ENCODE measurements at regions not wholly inside any gene's neighbourhood (a gene's known extent, or its start where the extent isn't known, plus 50 kb on each side); places are given as distances from the start of the nearest gene placed in this dataset.
"Not testable (repeated sequence)": the region's sequence is repeated elsewhere in the genome, so short reads cannot be mapped to it uniquely, and the experiment has no call there.

GRCh38 chr20:30595698-30596097, 661.8 kb upstream of the DEFB115 start:
- H3K27me3 Mint-ChIP-seq (ENCODE audit: low read depth) = no peaks in the 10 kb centered on the region
- no peaks in the 10 kb centered on the region for H3K4me1 Mint-ChIP-seq (ENCODE audit: low read depth)
- no peak overlapping the region for H3K27ac Mint-ChIP-seq
- no peak overlapping the region for H3K4me3 Mint-ChIP-seq
- H3K36me3 Mint-ChIP-seq (ENCODE audit: low read depth) = no peaks in the 10 kb centered on the region
- peaks cover 20% of the 10 kb centered on the region for H3K9me3 Mint-ChIP-seq

GRCh38 chr20:30597429-30597828, 660.0 kb upstream of the DEFB115 start:
- H3K4me3 Mint-ChIP-seq; H3K36me3 Mint-ChIP-seq (ENCODE audit: low read depth); H3K4me1 Mint-ChIP-seq (ENCODE audit: low read depth); H3K27ac Mint-ChIP-seq; H3K27me3 Mint-ChIP-seq (ENCODE audit: low read depth): not testable (repeated sequence)
- peaks cover 21% of the 10 kb centered on the region for H3K9me3 Mint-ChIP-seq

DNA sequence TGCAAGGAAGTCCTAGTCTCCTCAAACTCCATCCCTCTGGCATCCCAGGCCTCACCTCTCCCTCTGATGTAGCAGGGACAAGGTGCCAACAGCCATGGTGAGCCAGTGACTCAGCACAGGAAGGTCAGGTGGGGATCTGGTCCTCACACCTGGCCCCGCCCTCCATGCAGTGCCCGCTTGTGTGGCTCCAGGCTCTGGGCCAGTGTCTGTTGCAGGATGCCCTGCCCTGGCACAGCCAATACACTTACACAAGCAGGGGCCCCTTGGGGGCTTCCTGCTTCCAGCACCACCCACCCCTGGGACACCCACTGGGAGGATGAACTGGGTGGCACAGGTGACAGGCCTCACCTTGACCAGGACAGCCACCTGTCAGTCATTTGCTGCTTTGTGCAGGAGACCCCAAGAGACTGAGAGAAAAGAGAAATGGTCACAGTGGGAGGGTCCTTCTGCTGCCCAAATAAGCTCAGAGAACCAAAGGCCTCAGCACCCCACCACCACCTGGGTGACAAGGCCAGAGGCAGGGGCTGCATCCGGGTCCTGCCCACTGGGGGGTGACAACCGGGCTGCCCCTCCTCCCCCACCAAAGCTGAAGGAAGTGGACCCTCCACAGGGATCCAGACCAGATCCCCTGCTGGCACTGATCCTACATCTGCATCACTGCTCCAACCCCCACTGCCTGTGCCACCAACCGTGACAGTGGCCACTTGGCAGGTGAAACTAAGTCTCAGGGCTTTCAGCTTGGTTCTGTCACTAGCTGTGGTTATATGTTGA, 658.8 kb upstream of the DEFB115 start:
- Mint-ChIP-seq H3K4me3 (no peak overlapping the region), H3K4me1 (ENCODE audit: low read depth) (no peaks in the 10 kb centered on the region), H3K27me3 (ENCODE audit: low read depth) (no peaks in the 10 kb centered on the region), H3K36me3 (ENCODE audit: low read depth) (no peaks in the 10 kb centered on the region), H3K9me3 (peaks cover 15% of the 10 kb centered on the region), H3K27ac (no peak overlapping the region)

GRCh38 chr20:30599990-30600389, 657.5 kb upstream of the DEFB115 start:
- Mint-ChIP-seq H3K4me3 (no peak overlapping the region), H3K36me3 (ENCODE audit: low read depth) (no peaks in the 10 kb centered on the region), H3K4me1 (ENCODE audit: low read depth) (no peaks in the 10 kb centered on the region), H3K9me3 (peaks cover 18% of the 10 kb centered on the region), H3K27me3 (ENCODE audit: low read depth) (no peaks in the 10 kb centered on the region), H3K27ac (no peak overlapping the region)

DNA sequence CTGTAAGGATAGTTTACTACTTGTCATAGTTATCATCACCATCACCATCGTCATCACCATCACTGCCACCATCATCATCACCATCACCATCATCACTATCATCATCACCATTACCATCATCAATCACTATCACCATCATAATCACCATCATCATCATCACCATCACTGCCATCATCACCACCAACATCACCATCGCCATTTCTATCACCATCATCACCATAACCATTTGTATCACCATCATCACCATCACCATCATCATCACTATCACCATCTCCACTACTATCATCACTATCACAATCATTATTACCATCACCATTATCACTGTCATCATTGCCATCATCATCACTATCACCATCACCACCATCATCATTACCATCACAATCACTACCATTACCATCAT, 655.5 kb upstream of the DEFB115 start:
- no peak overlapping the region for H3K27ac Mint-ChIP-seq
- H3K4me3 Mint-ChIP-seq = no peak overlapping the region
- no peaks in the 10 kb centered on the region for H3K4me1 Mint-ChIP-seq (ENCODE audit: low read depth)
- H3K36me3 Mint-ChIP-seq (ENCODE audit: low read depth) = no peaks in the 10 kb centered on the region
- no peaks in the 10 kb centered on the region for H3K27me3 Mint-ChIP-seq (ENCODE audit: low read depth)
- peaks cover 28% of the 10 kb centered on the region for H3K9me3 Mint-ChIP-seq

DNA sequence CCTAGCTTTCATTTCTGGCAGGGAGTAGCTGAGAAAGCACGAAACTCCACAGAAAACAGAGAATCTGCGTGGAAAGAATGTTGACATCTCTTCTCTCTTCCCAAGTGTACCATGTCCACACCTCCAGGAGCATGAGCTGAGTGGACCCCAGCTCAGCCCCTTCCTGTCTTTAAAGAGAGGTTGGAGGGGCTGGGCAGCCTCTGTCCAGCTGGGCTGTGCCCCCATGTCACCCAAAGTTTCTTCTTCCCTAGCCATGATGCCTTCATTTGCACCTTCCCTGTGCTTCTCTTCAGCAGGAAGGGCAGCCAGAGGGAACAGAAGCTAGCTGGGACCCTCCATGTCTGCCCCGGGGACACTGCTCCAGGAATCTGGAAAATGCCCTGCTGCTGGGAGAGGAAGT, 655.0 kb upstream of the DEFB115 start:
- no peaks in the 10 kb centered on the region for H3K36me3 Mint-ChIP-seq (ENCODE audit: low read depth)
- H3K4me3 Mint-ChIP-seq = no peak overlapping the region
- no peaks in the 10 kb centered on the region for H3K27me3 Mint-ChIP-seq (ENCODE audit: low read depth)
- peaks cover 29% of the 10 kb centered on the region for H3K9me3 Mint-ChIP-seq
- H3K27ac Mint-ChIP-seq = no peak overlapping the region
- no peaks in the 10 kb centered on the region for H3K4me1 Mint-ChIP-seq (ENCODE audit: low read depth)

DNA sequence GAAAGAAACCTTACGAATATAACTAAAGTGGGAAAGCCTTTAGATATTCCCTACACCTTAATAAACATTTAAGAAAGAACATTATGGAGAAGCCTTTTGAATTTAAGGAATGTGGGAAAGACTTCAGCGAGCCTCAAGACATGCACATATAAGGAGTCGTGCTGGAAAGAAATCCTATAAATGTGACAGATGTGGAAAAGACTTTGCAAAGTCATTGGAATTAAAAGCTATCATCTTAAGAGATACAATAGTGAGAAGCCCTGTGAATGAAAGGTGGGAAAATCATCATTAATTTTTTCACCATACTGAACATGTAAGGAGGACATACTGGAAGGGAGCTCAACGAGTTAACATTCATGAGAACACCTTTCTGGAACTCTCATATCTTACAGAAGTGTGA, 650.5 kb upstream of the DEFB115 start:
- Mint-ChIP-seq H3K9me3 (peaks cover 49% of the 10 kb centered on the region), H3K4me1 (ENCODE audit: low read depth) (no peaks in the 10 kb centered on the region), H3K4me3 (no peak overlapping the region), H3K27ac (no peak overlapping the region), H3K36me3 (ENCODE audit: low read depth) (no peaks in the 10 kb centered on the region), H3K27me3 (ENCODE audit: low read depth) (no peaks in the 10 kb centered on the region)

GRCh38 chr20:30610029-30610693, 647.3 kb upstream of the DEFB115 start:
- peaks cover 39% of the 10 kb centered on the region for H3K9me3 Mint-ChIP-seq
- no peak overlapping the region for H3K27ac Mint-ChIP-seq
- no peaks in the 10 kb centered on the region for H3K4me1 Mint-ChIP-seq (ENCODE audit: low read depth)
- H3K4me3 Mint-ChIP-seq = no peak overlapping the region
- no peaks in the 10 kb centered on the region for H3K27me3 Mint-ChIP-seq (ENCODE audit: low read depth)
- no peaks in the 10 kb centered on the region for H3K36me3 Mint-ChIP-seq (ENCODE audit: low read depth)

DNA sequence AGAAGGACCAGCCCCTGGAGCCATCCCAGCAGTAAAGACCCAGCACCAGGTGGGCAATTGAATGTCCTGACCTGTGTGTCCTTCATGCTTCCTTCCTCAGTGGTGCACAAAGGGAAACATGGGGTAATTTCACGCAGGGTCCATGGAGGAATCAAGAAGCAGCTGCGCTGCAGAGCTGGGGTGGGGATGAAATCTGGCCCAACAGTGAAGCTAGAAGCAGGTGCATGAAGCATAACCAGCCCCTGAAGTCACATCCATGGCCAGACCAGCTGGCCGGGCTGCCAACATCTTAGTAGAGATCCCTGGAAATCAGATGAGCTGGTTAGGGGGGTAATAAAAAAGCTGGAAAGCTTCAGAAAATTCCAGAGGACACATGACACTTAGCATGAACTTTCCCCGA, 646.7 kb upstream of the DEFB115 start:
- H3K27me3 Mint-ChIP-seq (ENCODE audit: low read depth) = no peaks in the 10 kb centered on the region
- H3K4me3 Mint-ChIP-seq = no peak overlapping the region
- no peaks in the 10 kb centered on the region for H3K36me3 Mint-ChIP-seq (ENCODE audit: low read depth)
- H3K4me1 Mint-ChIP-seq (ENCODE audit: low read depth) = no peaks in the 10 kb centered on the region
- H3K27ac Mint-ChIP-seq = no peak overlapping the region
- peaks cover 39% of the 10 kb centered on the region for H3K9me3 Mint-ChIP-seq

DNA sequence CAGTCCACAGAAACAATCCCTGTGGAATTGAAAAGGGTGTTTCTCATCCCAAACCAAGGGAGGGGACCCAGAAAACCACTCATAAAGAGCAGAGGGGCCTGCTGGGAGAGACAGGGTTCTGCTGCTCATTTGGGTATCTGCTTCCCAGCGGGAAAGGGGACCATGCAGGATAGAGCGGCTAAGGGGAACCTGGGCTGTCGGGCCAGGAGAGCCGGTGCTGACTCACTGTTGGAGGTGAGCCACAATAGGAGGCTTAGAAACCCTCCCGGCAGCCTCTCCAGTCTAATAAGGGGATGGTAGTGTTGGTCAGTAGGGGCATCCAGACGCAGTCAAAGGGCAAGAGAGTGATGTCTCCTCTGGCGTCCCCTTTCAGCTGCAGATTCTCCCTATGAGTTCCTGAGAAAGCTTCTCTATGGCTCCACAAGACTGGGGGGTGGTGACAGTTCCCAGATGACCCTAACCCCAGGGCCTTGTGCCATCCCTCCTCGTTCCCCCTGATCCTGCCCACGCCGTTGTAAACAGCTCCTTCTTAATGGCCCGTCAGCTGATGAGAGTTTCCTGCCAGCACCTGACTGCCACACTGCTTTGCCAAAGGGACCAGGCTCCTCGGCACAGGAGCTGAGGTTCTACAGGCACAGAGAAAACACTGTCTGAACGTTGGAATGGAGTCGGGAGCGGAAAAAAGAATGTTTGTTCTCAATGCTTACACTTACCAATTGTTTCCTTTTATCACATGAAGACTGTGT, 646.1 kb upstream of the DEFB115 start:
- peaks cover 32% of the 10 kb centered on the region for H3K9me3 Mint-ChIP-seq
- no peaks in the 10 kb centered on the region for H3K36me3 Mint-ChIP-seq (ENCODE audit: low read depth)
- no peak overlapping the region for H3K27ac Mint-ChIP-seq
- H3K4me3 Mint-ChIP-seq = no peak overlapping the region
- no peaks in the 10 kb centered on the region for H3K27me3 Mint-ChIP-seq (ENCODE audit: low read depth)
- H3K4me1 Mint-ChIP-seq (ENCODE audit: low read depth) = no peaks in the 10 kb centered on the region

DNA sequence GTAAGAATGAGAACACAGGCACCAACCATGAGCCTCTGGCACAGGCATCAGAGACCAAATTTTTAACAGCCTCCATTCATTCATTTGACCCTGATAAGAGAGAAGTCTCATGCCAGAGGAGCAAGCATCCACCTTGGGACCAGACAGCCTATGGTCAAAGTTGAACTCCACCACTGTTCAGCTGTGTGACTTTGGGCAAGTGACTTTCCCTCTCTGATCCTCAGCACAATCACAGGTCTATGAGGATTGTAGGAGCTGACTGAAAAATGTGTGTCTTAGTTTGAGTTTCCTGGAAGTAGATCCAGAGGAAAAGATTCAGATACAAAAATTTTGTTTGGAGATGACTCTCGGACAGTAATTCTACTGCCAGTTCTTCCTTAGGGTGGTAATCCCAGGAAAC, 645.1 kb upstream of the DEFB115 start:
- no peaks in the 10 kb centered on the region for H3K27me3 Mint-ChIP-seq (ENCODE audit: low read depth)
- no peaks in the 10 kb centered on the region for H3K36me3 Mint-ChIP-seq (ENCODE audit: low read depth)
- H3K27ac Mint-ChIP-seq = no peak overlapping the region
- no peak overlapping the region for H3K4me3 Mint-ChIP-seq
- H3K9me3 Mint-ChIP-seq = peaks cover 27% of the 10 kb centered on the region
- H3K4me1 Mint-ChIP-seq (ENCODE audit: low read depth) = no peaks in the 10 kb centered on the region

DNA sequence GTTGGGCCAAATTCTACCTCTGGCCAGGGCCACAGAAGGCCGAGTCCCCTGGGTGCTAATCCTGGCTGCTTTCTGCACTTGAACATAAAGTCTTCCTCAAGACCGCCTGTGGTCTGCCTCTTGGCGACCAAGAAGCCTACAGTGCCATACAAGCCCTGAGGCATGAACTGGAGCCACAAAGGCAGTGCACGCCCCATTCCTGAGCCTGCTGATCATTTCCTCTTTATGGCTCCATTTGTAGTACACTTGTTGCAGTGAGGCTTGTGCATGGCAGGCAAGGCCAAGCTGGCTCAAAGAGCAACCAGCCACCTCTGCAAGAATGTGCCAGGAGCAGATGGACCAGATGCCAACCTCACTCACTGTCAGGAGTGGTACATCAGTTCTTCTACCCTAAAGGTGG, 636.1 kb upstream of the DEFB115 start:
- peaks cover 18% of the 10 kb centered on the region for H3K9me3 Mint-ChIP-seq
- H3K27me3 Mint-ChIP-seq (ENCODE audit: low read depth); H3K4me3 Mint-ChIP-seq; H3K27ac Mint-ChIP-seq; H3K36me3 Mint-ChIP-seq (ENCODE audit: low read depth); H3K4me1 Mint-ChIP-seq (ENCODE audit: low read depth): not testable (repeated sequence)

DNA sequence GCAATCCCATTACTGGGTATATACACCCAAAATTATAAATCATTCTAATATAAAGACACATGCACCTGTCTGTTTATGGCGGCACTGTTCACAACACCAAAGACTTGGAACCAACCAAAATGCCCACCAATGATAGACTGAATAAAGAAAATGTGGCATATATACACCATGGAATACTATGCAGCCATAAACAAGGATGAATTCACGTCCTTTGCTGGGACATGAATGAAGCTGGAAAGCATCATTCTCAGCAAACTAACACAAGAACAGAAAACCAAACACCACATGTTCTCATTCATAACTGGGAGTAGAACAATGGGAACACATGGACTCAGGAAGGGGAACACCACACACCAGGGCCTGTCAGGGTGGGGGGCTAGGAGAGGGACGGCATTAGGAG, 633.2 kb upstream of the DEFB115 start:
- H3K27ac Mint-ChIP-seq; H3K9me3 Mint-ChIP-seq; H3K4me1 Mint-ChIP-seq (ENCODE audit: low read depth); H3K27me3 Mint-ChIP-seq (ENCODE audit: low read depth); H3K4me3 Mint-ChIP-seq; H3K36me3 Mint-ChIP-seq (ENCODE audit: low read depth): not testable (repeated sequence)

DNA sequence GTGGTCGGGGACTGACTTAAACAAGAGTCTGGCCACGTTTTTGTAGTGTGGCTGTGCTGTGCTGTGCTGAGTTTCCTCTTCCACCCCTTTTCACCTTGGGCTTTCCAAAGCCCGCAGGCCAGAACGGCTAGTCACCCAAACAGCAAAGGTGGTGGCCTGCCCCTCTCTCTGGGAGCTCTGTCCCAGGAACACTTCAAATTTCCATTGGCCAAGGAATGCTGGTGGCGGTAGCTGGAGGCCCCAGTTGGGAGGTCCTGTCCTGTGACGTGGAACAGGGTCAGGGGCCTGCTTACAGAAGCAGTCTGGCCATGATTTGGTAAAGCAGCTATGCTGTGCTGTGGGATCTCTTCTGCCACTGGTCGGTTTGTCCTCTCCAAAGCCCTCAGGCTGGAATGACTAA, 628.1 kb upstream of the DEFB115 start:
- peaks cover 11% of the 10 kb centered on the region for H3K9me3 Mint-ChIP-seq
- H3K27ac Mint-ChIP-seq = not testable (repeated sequence)

DNA sequence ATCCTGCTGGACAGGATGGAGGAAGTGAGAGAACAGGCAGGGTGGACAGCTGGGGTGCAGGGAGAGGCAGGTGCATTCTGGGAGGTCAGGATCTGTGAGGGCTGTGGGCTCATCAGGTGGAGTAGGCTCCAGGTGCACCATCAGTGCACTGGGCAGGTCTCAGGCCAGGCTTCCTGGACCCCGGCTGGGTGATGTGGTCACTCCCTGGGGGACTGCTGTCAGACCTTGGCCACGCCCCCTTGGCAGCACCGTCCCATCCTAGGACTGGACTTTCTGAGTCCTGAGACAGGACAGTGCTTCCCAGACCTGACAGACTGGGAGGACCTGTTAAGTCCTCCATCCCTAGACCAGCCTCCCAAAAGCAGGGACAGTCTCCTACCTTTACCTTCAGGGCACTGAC, 626.7 kb upstream of the DEFB115 start:
- Mint-ChIP-seq H3K36me3 (ENCODE audit: low read depth) (peaks cover 2% of the 10 kb centered on the region), H3K4me3 (no peak overlapping the region), H3K27me3 (ENCODE audit: low read depth) (no peaks in the 10 kb centered on the region), H3K9me3 (peaks cover 15% of the 10 kb centered on the region), H3K4me1 (ENCODE audit: low read depth) (no peaks in the 10 kb centered on the region), H3K27ac (no peak overlapping the region)

More for the DNA sequence above, 628.1 kb upstream of the DEFB115 start:
- H3K27me3 Mint-ChIP-seq (ENCODE audit: low read depth); H3K4me1 Mint-ChIP-seq (ENCODE audit: low read depth); H3K36me3 Mint-ChIP-seq (ENCODE audit: low read depth); H3K4me3 Mint-ChIP-seq: not testable (repeated sequence)
